HepG2 (cell line): ENCODE measurements at regions not wholly inside any gene's neighbourhood (a gene's known extent, or its start where the extent isn't known, plus 50 kb on each side); places are given as distances from the start of the nearest gene placed in this dataset.

Experiments
- POLR2A ChIP-seq, 2 experiments: IDR thresholded peaks; 2 replicates each; pipeline ENCODE4 v1.6.1; 2011; ENCODE audit warnings: low read depth in 2 of 2, low read length in 2 of 2, mild to moderate bottlenecking in 1 of 2, moderate library complexity in 1 of 2; ENCODE audit not compliant: insufficient read depth in 1 of 2
- TOE1 ChIP-seq: sonication (generic); formaldehyde crosslinking; IDR thresholded peaks from 2 replicates; pipeline ENCODE4 v1.4.0; 2020; ENCODE audit warnings: mild to moderate bottlenecking, missing genetic modification reagents

- TF ChIP-seq POLR2A (IDR thresholded peaks at IDR 0.05; ENCODE audit: insufficient read depth in 1 of 2, low read depth in 2 of 2, low read length in 2 of 2) (no peak), TOE1 (CRISPR knock-in tag) (no peak)
Observed at GRCh38 chr5:57833489-57833888, 350.9 kb upstream of the ACTBL2 start.
